Adrenal gland (tissue), 5 donors: ENCODE measurements at regions not wholly inside any gene's neighbourhood (a gene's known extent, or its start where the extent isn't known, plus 50 kb on each side); places are given as distances from the start of the nearest gene placed in this dataset.

ENCODE experiments used
- POLR2A ChIP-seq, 2 donors: fragments of 450-650 bp; IDR thresholded peaks; one replicate each; pipeline ENCODE4 v1.6.1; 2017; ENCODE audit warnings: antibody characterized with exemption in 2 of 2, mild to moderate bottlenecking in 2 of 2, moderate library complexity in 1 of 2
- TF ChIP-seq, protein P1 (sequence below), 6 experiments: fragments of 450-650 bp in 4 of 6; fragments of 200-600 bp in 2 of 6; sonication (generic) in 1 of 6; IDR thresholded peaks; 1 replicate in 5 of 6; 2 replicates in 1 of 6; pipeline versions ENCODE4 v1.5.1 to v1.8.0; 2016 to 2021; ENCODE audit warnings: antibody characterized with exemption in 6 of 6, mild to moderate bottlenecking in 2 of 6, moderate library complexity in 1 of 6
- donor health status: DM: no; HTN: no; CAD: no.

DNA sequence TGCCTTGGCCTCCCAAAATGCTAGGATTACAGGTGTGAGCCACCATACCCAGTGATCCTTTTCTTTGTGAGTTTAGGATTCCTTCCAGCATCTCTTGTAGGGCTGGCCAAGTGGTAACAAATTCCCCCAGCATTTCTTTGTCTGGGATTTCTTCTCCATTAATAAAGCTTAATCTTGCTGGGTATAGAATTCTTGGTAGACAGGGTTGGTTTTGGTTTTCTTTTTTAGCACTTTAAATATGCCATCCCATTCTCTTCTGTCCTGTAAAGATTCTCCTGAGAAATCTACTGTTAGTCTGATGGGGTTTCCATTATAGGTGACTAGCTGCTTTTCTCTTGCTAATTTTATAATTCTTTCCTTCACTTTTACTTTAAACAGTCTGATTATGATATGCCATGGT, 173.0 kb upstream of the TOM1L1 start:
- TF ChIP-seq, protein P1, sequence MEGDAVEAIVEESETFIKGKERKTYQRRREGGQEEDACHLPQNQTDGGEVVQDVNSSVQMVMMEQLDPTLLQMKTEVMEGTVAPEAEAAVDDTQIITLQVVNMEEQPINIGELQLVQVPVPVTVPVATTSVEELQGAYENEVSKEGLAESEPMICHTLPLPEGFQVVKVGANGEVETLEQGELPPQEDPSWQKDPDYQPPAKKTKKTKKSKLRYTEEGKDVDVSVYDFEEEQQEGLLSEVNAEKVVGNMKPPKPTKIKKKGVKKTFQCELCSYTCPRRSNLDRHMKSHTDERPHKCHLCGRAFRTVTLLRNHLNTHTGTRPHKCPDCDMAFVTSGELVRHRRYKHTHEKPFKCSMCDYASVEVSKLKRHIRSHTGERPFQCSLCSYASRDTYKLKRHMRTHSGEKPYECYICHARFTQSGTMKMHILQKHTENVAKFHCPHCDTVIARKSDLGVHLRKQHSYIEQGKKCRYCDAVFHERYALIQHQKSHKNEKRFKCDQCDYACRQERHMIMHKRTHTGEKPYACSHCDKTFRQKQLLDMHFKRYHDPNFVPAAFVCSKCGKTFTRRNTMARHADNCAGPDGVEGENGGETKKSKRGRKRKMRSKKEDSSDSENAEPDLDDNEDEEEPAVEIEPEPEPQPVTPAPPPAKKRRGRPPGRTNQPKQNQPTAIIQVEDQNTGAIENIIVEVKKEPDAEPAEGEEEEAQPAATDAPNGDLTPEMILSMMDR (IDR thresholded peaks at IDR 0.05) = no peak
- TF ChIP-seq POLR2A (IDR thresholded peaks at IDR 0.05) = no peak
